ENCODE measurements at regions not wholly inside any gene's neighbourhood (a gene's known extent, or its start where the extent isn't known, plus 50 kb on each side); places are given as distances from the start of the nearest gene placed in this dataset.
A peak's percentile ranks its signal among the peaks of the same experiment; 100 is the strongest.
"Not testable (repeated sequence)": the region's sequence is repeated elsewhere in the genome, so short reads cannot be mapped to it uniquely, and the experiment has no call there.

- H3K9me3 Mint-ChIP-seq = peaks cover 18% of the 10 kb centered on the region
- H3K4me1 Mint-ChIP-seq = peaks cover 17% of the 10 kb centered on the region
- not testable (repeated sequence) for H3K27ac Mint-ChIP-seq; H3K27me3 Mint-ChIP-seq (ENCODE audit: low read depth); H3K36me3 Mint-ChIP-seq (ENCODE audit: low read depth); H3K4me3 Mint-ChIP-seq
Measured at GRCh38 chr16:29250469-29250868, 156.0 kb downstream of the NPIPB11 start.

DNA sequence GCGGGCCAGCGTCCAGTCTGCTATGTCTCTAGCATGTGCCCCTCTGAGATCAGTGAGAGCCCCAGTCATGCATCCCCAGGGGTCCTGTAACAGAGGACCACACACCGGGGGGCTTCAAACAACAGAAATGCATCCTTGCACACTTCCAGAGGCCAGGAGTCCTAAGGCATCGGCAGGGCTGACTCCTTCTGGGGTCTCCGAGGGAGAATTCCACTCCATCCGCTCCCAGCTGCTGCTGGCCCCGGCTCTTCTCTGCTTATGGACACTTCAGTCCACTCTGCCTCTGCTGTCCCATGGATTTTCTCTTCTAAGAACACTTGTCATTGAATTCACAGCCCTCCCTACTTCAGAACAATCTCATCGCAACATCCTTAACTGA lies 157.6 kb downstream of the NPIPB11 start:
- peaks cover 19% of the 10 kb centered on the region for H3K9me3 Mint-ChIP-seq
- H3K4me1 Mint-ChIP-seq = peaks cover 17% of the 10 kb centered on the region
- peak overlapping the region; percentile 72 to 75 (median 74) for H3K27ac Mint-ChIP-seq
- H3K4me3 Mint-ChIP-seq; H3K27me3 Mint-ChIP-seq (ENCODE audit: low read depth); H3K36me3 Mint-ChIP-seq (ENCODE audit: low read depth): not testable (repeated sequence)

- Mint-ChIP-seq H3K27me3 (ENCODE audit: low read depth) (peaks cover 10% of the 10 kb centered on the region), H3K27ac (peak overlapping the region; percentile 72 to 75 (median 74)), H3K9me3 (peaks cover 19% of the 10 kb centered on the region), H3K4me1 (peaks cover 17% of the 10 kb centered on the region)
- not testable (repeated sequence) for H3K4me3 Mint-ChIP-seq; H3K36me3 Mint-ChIP-seq (ENCODE audit: low read depth)
Measured at GRCh38 chr16:29248306-29248939, 158.1 kb downstream of the NPIPB11 start.

GRCh38 chr16:29246091-29246490 lies 160.4 kb downstream of the NPIPB11 start:
- Mint-ChIP-seq H3K4me1 (peaks cover 17% of the 10 kb centered on the region), H3K27me3 (ENCODE audit: low read depth) (peaks cover 17% of the 10 kb centered on the region), H3K9me3 (peaks cover 18% of the 10 kb centered on the region)
- not testable (repeated sequence) for H3K4me3 Mint-ChIP-seq; H3K27ac Mint-ChIP-seq; H3K36me3 Mint-ChIP-seq (ENCODE audit: low read depth)

GRCh38 chr16:29237971-29238370 lies 168.5 kb downstream of the NPIPB11 start:
- H3K9me3 Mint-ChIP-seq = peaks cover 9% of the 10 kb centered on the region
- peak overlapping the region in 1 of 3 experiments; percentile 61 for H3K27ac Mint-ChIP-seq
- H3K4me3 Mint-ChIP-seq = no peak overlapping the region
- TF ChIP-seq CTCF (IDR thresholded peaks at IDR 0.05; ENCODE audit: unreplicated experiment in 3 of 3) = no peak
- no peaks in the 10 kb centered on the region for H3K36me3 Mint-ChIP-seq (ENCODE audit: low read depth)
- H3K4me1 Mint-ChIP-seq = peaks cover 27% of the 10 kb centered on the region
- H3K27me3 Mint-ChIP-seq (ENCODE audit: low read depth) = peaks cover 17% of the 10 kb centered on the region

DNA sequence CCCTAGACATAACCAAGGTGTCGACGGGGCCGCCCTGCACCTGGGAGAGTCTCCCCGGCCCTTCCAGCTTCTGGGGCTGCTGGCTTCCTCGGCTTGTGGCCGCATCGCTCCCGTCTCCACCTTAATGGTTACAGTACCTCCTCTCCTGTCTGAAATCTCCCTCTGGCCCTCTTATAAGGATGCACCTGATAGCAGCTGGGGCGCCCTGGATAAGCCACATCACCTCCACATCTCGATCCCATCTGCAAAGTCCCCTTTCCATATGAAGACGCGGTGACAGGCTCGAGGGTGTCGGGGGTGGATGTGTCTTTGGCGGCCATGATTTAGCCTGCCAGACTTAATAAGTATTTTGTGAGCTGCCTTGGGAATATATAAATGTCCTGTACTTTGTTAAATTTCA lies 169.0 kb downstream of the NPIPB11 start:
- Mint-ChIP-seq H3K27me3 (ENCODE audit: low read depth) (peaks cover 15% of the 10 kb centered on the region), H3K27ac (peak overlapping the region in 1 of 3 experiments; percentile 61), H3K4me1 (peaks cover 27% of the 10 kb centered on the region)
- H3K36me3 Mint-ChIP-seq (ENCODE audit: low read depth); H3K9me3 Mint-ChIP-seq; H3K4me3 Mint-ChIP-seq: not testable (repeated sequence)

DNA sequence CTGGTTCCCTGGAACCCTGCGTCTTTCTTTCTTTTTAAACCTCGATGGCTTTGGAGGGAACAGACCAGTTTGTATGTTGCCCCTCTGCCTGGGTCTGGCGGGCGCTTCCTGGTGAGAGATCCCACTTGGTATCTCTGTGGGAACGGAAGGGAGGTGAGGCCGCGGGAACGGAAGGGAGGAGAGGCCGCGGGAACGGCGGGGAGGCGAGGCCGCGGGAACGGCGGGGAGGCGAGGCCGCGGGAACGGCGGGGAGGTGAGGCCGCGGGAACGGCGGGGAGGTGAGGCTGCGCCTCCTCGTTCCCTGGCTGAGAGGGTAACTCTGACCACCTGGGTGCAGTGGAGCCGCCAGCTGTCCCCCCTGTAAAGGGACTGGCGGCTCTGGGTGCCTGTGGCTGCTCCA lies 169.5 kb downstream of the NPIPB11 start:
- H3K36me3 Mint-ChIP-seq (ENCODE audit: low read depth); H3K9me3 Mint-ChIP-seq; H3K4me3 Mint-ChIP-seq; H3K27ac Mint-ChIP-seq: not testable (repeated sequence)
- Mint-ChIP-seq H3K4me1 (peaks cover 27% of the 10 kb centered on the region), H3K27me3 (ENCODE audit: low read depth) (peaks cover 15% of the 10 kb centered on the region)

GRCh38 chr16:29235836-29236370 lies 170.6 kb downstream of the NPIPB11 start:
- H3K36me3 Mint-ChIP-seq (ENCODE audit: low read depth); H3K4me3 Mint-ChIP-seq; H3K9me3 Mint-ChIP-seq: not testable (repeated sequence)
- Mint-ChIP-seq H3K4me1 (peaks cover 33% of the 10 kb centered on the region), H3K27ac (peak overlapping the region; percentile 20 to 79 (median 75)), H3K27me3 (ENCODE audit: low read depth) (peaks cover 15% of the 10 kb centered on the region)

GRCh38 chr16:29234536-29235275 lies 171.8 kb downstream of the NPIPB11 start:
- H3K27me3 Mint-ChIP-seq (ENCODE audit: low read depth) = peaks cover 15% of the 10 kb centered on the region
- H3K4me1 Mint-ChIP-seq = peaks cover 36% of the 10 kb centered on the region
- peak overlapping the region in 2 of 3 experiments; percentile 36 to 45 for H3K4me3 Mint-ChIP-seq
- not testable (repeated sequence) for H3K9me3 Mint-ChIP-seq; H3K36me3 Mint-ChIP-seq (ENCODE audit: low read depth)
- H3K27ac Mint-ChIP-seq = peak overlapping the region; percentile 75 to 85 (median 79)

GRCh38 chr16:29233705-29234404 lies 172.7 kb downstream of the NPIPB11 start:
- Mint-ChIP-seq H3K4me1 (peaks cover 36% of the 10 kb centered on the region), H3K27me3 (ENCODE audit: low read depth) (peaks cover 12% of the 10 kb centered on the region), H3K4me3 (peak overlapping the region in 1 of 3 experiments; percentile 5), H3K27ac (peak overlapping the region; percentile 75 to 85 (median 79))
- not testable (repeated sequence) for H3K9me3 Mint-ChIP-seq; H3K36me3 Mint-ChIP-seq (ENCODE audit: low read depth)
